Hepatic stellate cell (primary cell): ENCODE measurements at regions not wholly inside any gene's neighbourhood (a gene's known extent, or its start where the extent isn't known, plus 50 kb on each side); places are given as distances from the start of the nearest gene placed in this dataset.

ENCODE experiments used
- DNase-seq: peaks from one replicate; pipeline ENCODE4 v3.0.0; 2011; ENCODE audit warnings: low spot score

- no peak for DNase-seq
Measured at GRCh38 chr16:7093511-7093910, 239.1 kb upstream of the RBFOX1 start.

GRCh38 chr16:7090628-7091115 is 242.0 kb upstream of the RBFOX1 start:
- DNase-seq: no peak

GRCh38 chr16:7089751-7090150 is 242.9 kb upstream of the RBFOX1 start:
- no peak for DNase-seq

- no peak for DNase-seq
Measured at GRCh38 chr16:7088711-7089110, 243.9 kb upstream of the RBFOX1 start.

- DNase-seq: no peak
Measured at GRCh38 chr16:7086822-7087616, 245.6 kb upstream of the RBFOX1 start.

GRCh38 chr16:7085776-7086175 is 246.9 kb upstream of the RBFOX1 start:
- DNase-seq: no peak

GRCh38 chr16:7083096-7083495 is 249.5 kb upstream of the RBFOX1 start:
- DNase-seq: no peak

- no peak for DNase-seq
Measured at GRCh38 chr16:7077636-7078035, 255.0 kb upstream of the RBFOX1 start.

GRCh38 chr16:7074715-7075114 is 257.9 kb upstream of the RBFOX1 start:
- no peak for DNase-seq

GRCh38 chr16:7057458-7057857 is 275.2 kb upstream of the RBFOX1 start:
- no peak for DNase-seq

GRCh38 chr16:7055443-7055842 is 277.2 kb upstream of the RBFOX1 start:
- DNase-seq: no peak

- no peak for DNase-seq
Measured at GRCh38 chr16:7051591-7052349, 280.9 kb upstream of the RBFOX1 start.

- no peak for DNase-seq
Measured at GRCh38 chr16:7044331-7044730, 288.3 kb upstream of the RBFOX1 start.

- DNase-seq: no peak
Measured at GRCh38 chr16:7038475-7038874, 294.2 kb upstream of the RBFOX1 start.

GRCh38 chr16:7037495-7037894 is 295.1 kb upstream of the RBFOX1 start:
- no peak for DNase-seq

GRCh38 chr16:7031031-7031430 is 301.6 kb upstream of the RBFOX1 start:
- no peak for DNase-seq

GRCh38 chr16:7027401-7027800 is 305.2 kb upstream of the RBFOX1 start:
- no peak for DNase-seq

- no peak for DNase-seq
Measured at GRCh38 chr16:7026639-7027038, 306.0 kb upstream of the RBFOX1 start.

- no peak for DNase-seq
Measured at GRCh38 chr16:7025616-7026190, 306.9 kb upstream of the RBFOX1 start.

- DNase-seq: no peak
Measured at GRCh38 chr16:7021653-7022275, 310.9 kb upstream of the RBFOX1 start.

- no peak for DNase-seq
Measured at GRCh38 chr16:7017006-7017662, 315.5 kb upstream of the RBFOX1 start.

- no peak for DNase-seq
Measured at GRCh38 chr16:7014756-7015155, 317.9 kb upstream of the RBFOX1 start.
